CD14-positive monocyte (primary cell): ENCODE measurements at regions not wholly inside any gene's neighbourhood (a gene's known extent, or its start where the extent isn't known, plus 50 kb on each side); places are given as distances from the start of the nearest gene placed in this dataset.

Source experiments
- DNase-seq, 3 donors: peaks; one replicate each; pipeline ENCODE4 v3.0.0-alpha.2; 2011 to 2022
- H2AFZ ChIP-seq: 2 replicates; pipeline ENCODE4 v1.6.0; 2012; ENCODE audit warnings: mild to moderate bottlenecking, low read depth, low read length, inconsistent platforms; ENCODE audit not compliant: insufficient read depth, poor library complexity, severe bottlenecking
- H3K27ac ChIP-seq, 2 donors: 1 replicate in 1 of 2; 2 replicates in 1 of 2; pipeline ENCODE4 v1.5.1; 2012 to 2013; ENCODE audit warnings: low read length in 2 of 2, control low read depth in 1 of 2, inconsistent platforms in 1 of 2, low read depth in 1 of 2, mild to moderate bottlenecking in 1 of 2
- H3K27me3 ChIP-seq, 2 donors: one replicate each; pipeline versions ENCODE4 v1.6.0 to v1.6.1; 2011 to 2013; ENCODE audit warnings: low read length in 2 of 2; ENCODE audit not compliant: control insufficient read depth in 2 of 2, insufficient read depth in 2 of 2
- H3K36me3 ChIP-seq, 2 donors: replicated peaks in 1 of 2; 1 replicate in 1 of 2; 2 replicates in 1 of 2; pipeline versions ENCODE4 v1.5.1 to v1.6.1; 2012 to 2013; ENCODE audit warnings: low read length in 2 of 2, control low read depth in 1 of 2, inconsistent platforms in 1 of 2, mild to moderate bottlenecking in 1 of 2; ENCODE audit not compliant: insufficient read depth in 2 of 2, control insufficient read depth in 1 of 2
- H3K4me1 ChIP-seq, 2 donors: 1 replicate in 1 of 2; 2 replicates in 1 of 2; pipeline versions ENCODE4 v1.5.1 to v1.6.1; 2012 to 2013; ENCODE audit warnings: low read length in 2 of 2, control low read depth in 1 of 2, inconsistent platforms in 1 of 2, mild to moderate bottlenecking in 1 of 2, moderate library complexity in 1 of 2; ENCODE audit not compliant: insufficient read depth in 2 of 2, control insufficient read depth in 1 of 2
- H3K4me2 ChIP-seq: replicated peaks from 2 replicates; pipeline ENCODE3; 2012; ENCODE audit warnings: low read length, moderate library complexity, mild to moderate bottlenecking; ENCODE audit not compliant: poor library complexity, severe bottlenecking; ENCODE audit errors: extremely low read depth
- H3K4me3 ChIP-seq, 3 experiments: fragments of 200-600 bp in 1 of 3; sonication (generic) in 1 of 3; replicated peaks in 1 of 3; 1 replicate in 2 of 3; 2 replicates in 1 of 3; pipeline ENCODE4 v1.5.1; 2011 to 2013; ENCODE audit warnings: low read length in 3 of 3, mild to moderate bottlenecking in 3 of 3, control low read depth in 2 of 3, low read depth in 2 of 3, inconsistent platforms in 1 of 3, moderate library complexity in 1 of 3
- H3K79me2 ChIP-seq: 2 replicates; pipeline ENCODE4 v1.6.0; 2012; ENCODE audit warnings: mild to moderate bottlenecking, control low read depth, inconsistent platforms, low read length, moderate library complexity; ENCODE audit not compliant: insufficient read depth
- H3K9ac ChIP-seq: 2 replicates; pipeline ENCODE4 v1.6.0; 2017; ENCODE audit warnings: low read length, mild to moderate bottlenecking; ENCODE audit not compliant: insufficient read depth, poor library complexity, severe bottlenecking
- H3K9me3 ChIP-seq, 2 donors: replicated peaks in 1 of 2; 1 replicate in 1 of 2; 2 replicates in 1 of 2; pipeline versions ENCODE4 v1.5.1 to v1.6.1; 2012 to 2013; ENCODE audit warnings: low read length in 2 of 2, control low read depth in 1 of 2; ENCODE audit not compliant: control insufficient read depth in 1 of 2, insufficient read depth in 1 of 2
- H4K20me1 ChIP-seq: 2 replicates; pipeline ENCODE4 v1.6.0; 2012; ENCODE audit warnings: mild to moderate bottlenecking, low read length, control low read depth, moderate library complexity; ENCODE audit not compliant: insufficient read depth
- H3K27ac Mint-ChIP-seq, 7 donors: one replicate each; pipeline ENCODE4 v1.8.0; 2020; ENCODE audit warnings: mild to moderate bottlenecking in 7 of 7, mixed read lengths in 7 of 7, moderate library complexity in 6 of 7, inconsistent platforms in 2 of 7
- H3K27me3 Mint-ChIP-seq, 3 donors: one replicate each; pipeline ENCODE4 v1.8.0; 2021 to 2022; ENCODE audit warnings: low read depth in 3 of 3, mild to moderate bottlenecking in 3 of 3, mixed read lengths in 3 of 3, moderate library complexity in 3 of 3, inconsistent platforms in 1 of 3
- H3K36me3 Mint-ChIP-seq, 2 donors: one replicate each; pipeline ENCODE4 v1.8.0; 2020; ENCODE audit warnings: mixed read lengths in 2 of 2, inconsistent platforms in 1 of 2, mild to moderate bottlenecking in 1 of 2
- H3K4me1 Mint-ChIP-seq: one replicate; pipeline ENCODE4 v1.8.0; 2020; ENCODE audit warnings: mild to moderate bottlenecking, mixed read lengths
- H3K4me3 Mint-ChIP-seq, 2 donors: one replicate each; pipeline ENCODE4 v1.8.0; 2020; ENCODE audit warnings: mild to moderate bottlenecking in 2 of 2, mixed read lengths in 2 of 2, moderate library complexity in 1 of 2
- H3K9me3 Mint-ChIP-seq, 7 donors: one replicate each; pipeline ENCODE4 v1.8.0; 2020 to 2022; ENCODE audit warnings: mixed read lengths in 7 of 7, mild to moderate bottlenecking in 6 of 7, moderate library complexity in 6 of 7, inconsistent platforms in 2 of 7
- CTCF ChIP-seq: fragments of 200-600 bp; IDR thresholded peaks from one replicate; pipeline ENCODE4 v1.8.0; 2022; ENCODE audit warnings: antibody characterized with exemption, mild to moderate bottlenecking
- WGBS: methylation state at CpG from one replicate; pipeline ENCODE4 v1.1.5; 2013; ENCODE audit warnings: missing lambda C conversion rate; ENCODE audit not compliant: insufficient coverage; 5-methylcytosine and 5-hydroxymethylcytosine counted together
- intact Hi-C, 2 donors: fragments of 100-400 bp; cut with micrococcal nuclease; formaldehyde crosslinking; loops; one replicate each; pipeline versions ENCODE4 v1.15.0 to v1.15.1; 2023

- no peak for TF ChIP-seq CTCF
- intact Hi-C loops = no loop called here
Observed at GRCh38 chr3:83500422-83500821, 1458.4 kb upstream of the CADM2 start.

DNA sequence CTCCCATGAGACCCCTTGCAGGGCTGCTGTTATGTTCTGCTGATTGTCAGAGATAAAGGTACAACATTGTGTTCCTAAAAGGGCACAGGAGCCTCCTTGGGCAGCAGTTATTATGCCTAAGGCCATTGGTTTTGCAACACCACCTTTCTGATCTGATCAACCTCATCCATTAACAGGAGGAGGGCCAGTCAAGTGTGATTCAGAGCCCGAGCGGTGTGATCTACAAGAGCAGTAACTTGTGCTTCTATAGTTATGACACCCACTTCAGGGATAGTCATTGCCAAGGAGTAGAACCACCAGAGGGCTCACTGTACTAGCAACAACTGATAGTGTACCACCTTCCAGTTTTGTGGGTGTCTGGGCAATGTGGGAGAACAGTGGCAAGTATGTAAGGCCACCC is 1457.9 kb upstream of the CADM2 start:
- H3K4me3 Mint-ChIP-seq = no peak overlapping the region
- no peak overlapping the region for H3K27ac Mint-ChIP-seq
- Histone ChIP-seq H3K27ac (no peak overlapping the region), H2AFZ (no peak overlapping the region), H3K9ac (no peak overlapping the region), H3K27me3 (no peaks in the 10 kb centered on the region), H3K79me2 (no peaks in the 10 kb centered on the region), H4K20me1 (no peaks in the 10 kb centered on the region), H3K4me2 (no peak overlapping the region), H3K4me1 (no peaks in the 10 kb centered on the region), H3K4me3 (no peak overlapping the region), H3K9me3 (peaks cover 17 to 34% of the 10 kb centered on the region in 2 donors), H3K36me3 (no peaks in the 10 kb centered on the region)
- intact Hi-C loops = no loop called here
- no peak for DNase-seq
- H3K27me3 Mint-ChIP-seq = peaks cover 0 to 3% (median 0%) of the 10 kb centered on the region in 3 donors
- no peak for TF ChIP-seq CTCF
- H3K9me3 Mint-ChIP-seq = peaks cover 0 to 23% (median 9%) of the 10 kb centered on the region in 7 donors
- no peaks in the 10 kb centered on the region for H3K36me3 Mint-ChIP-seq
- no CpG with 5 or more reads among the region's 2 CpGs for WGBS
- H3K4me1 Mint-ChIP-seq = no peaks in the 10 kb centered on the region

More at GRCh38 chr3:83500422-83500821, 1458.4 kb upstream of the CADM2 start:
- H3K79me2 ChIP-seq = no peaks in the 10 kb centered on the region
- no peak overlapping the region for H3K4me3 ChIP-seq
- H3K27ac ChIP-seq = no peak overlapping the region
- H4K20me1 ChIP-seq = no peaks in the 10 kb centered on the region
- Mint-ChIP-seq H3K36me3 (no peaks in the 10 kb centered on the region), H3K27me3 (peaks cover 0 to 3% (median 0%) of the 10 kb centered on the region in 3 donors), H3K4me1 (no peaks in the 10 kb centered on the region), H3K27ac (no peak overlapping the region), H3K9me3 (peaks cover 0 to 23% (median 9%) of the 10 kb centered on the region in 7 donors), H3K4me3 (peak overlapping the region in 1 of 2 donors; percentile 24)
- no peak overlapping the region for H3K4me2 ChIP-seq
- no peak overlapping the region for H3K9ac ChIP-seq
- H3K36me3 ChIP-seq = no peaks in the 10 kb centered on the region
- H3K4me1 ChIP-seq = no peaks in the 10 kb centered on the region
- 80% methylated on average over 5 of the region's 7 CpGs for WGBS
- DNase-seq = no peak
- H3K9me3 ChIP-seq = peaks cover 17 to 34% of the 10 kb centered on the region in 2 donors
- H2AFZ ChIP-seq = no peak overlapping the region
- no peaks in the 10 kb centered on the region for H3K27me3 ChIP-seq
